ENCODE measurements at regions not wholly inside any gene's neighbourhood (a gene's known extent, or its start where the extent isn't known, plus 50 kb on each side); places are given as distances from the start of the nearest gene placed in this dataset.

GRCh38 chr2:181114021-181114420 is 133.6 kb downstream of the UBE2E3 start:
- TF ChIP-seq EZH2 (IDR thresholded peaks at IDR 0.05; ENCODE audit: insufficient read depth, low read length) (no peak), CTCF (IDR thresholded peaks at IDR 0.05; ENCODE audit: insufficient read depth, low read depth, low read length) (no peak)

Measured in astrocyte (in vitro differentiated cells and primary cell).